Effector memory CD4-positive, alpha-beta T cell (primary cell): ENCODE measurements at regions not wholly inside any gene's neighbourhood (a gene's known extent, or its start where the extent isn't known, plus 50 kb on each side); places are given as distances from the start of the nearest gene placed in this dataset.
"Not testable (repeated sequence)": the region's sequence is repeated elsewhere in the genome, so short reads cannot be mapped to it uniquely, and the experiment has no call there.

Experiments
- DNase-seq, 3 donors: peaks; one replicate each; pipeline ENCODE4 v3.0.0-alpha.2; 2020
- H3K27ac ChIP-seq: 2 replicates; pipeline ENCODE4 v1.7.0; 2013; ENCODE audit warnings: mild to moderate bottlenecking, low read length, moderate library complexity; ENCODE audit not compliant: insufficient read depth, poor library complexity, severe bottlenecking
- H3K27me3 ChIP-seq: replicated peaks from 2 replicates; pipeline ENCODE4 v1.7.0; 2013; ENCODE audit warnings: mild to moderate bottlenecking, low read length; ENCODE audit not compliant: insufficient read depth, control insufficient read depth, poor library complexity, severe bottlenecking
- H3K36me3 ChIP-seq: 2 replicates; pipeline ENCODE4 v1.7.0; 2013; ENCODE audit warnings: mild to moderate bottlenecking, low read length, moderate library complexity; ENCODE audit not compliant: control insufficient read depth, insufficient read depth
- H3K4me1 ChIP-seq: 2 replicates; pipeline ENCODE4 v1.7.0; 2013; ENCODE audit warnings: low read length, mild to moderate bottlenecking; ENCODE audit not compliant: control insufficient read depth, insufficient read depth, poor library complexity, severe bottlenecking
- H3K4me3 ChIP-seq: 2 replicates; pipeline ENCODE4 v1.7.0; 2013; ENCODE audit warnings: low read length, low read depth, mild to moderate bottlenecking; ENCODE audit not compliant: insufficient read depth, poor library complexity, severe bottlenecking
- H3K9me3 ChIP-seq: 2 replicates; pipeline ENCODE4 v1.7.0; 2013; ENCODE audit warnings: mild to moderate bottlenecking, low read length, moderate library complexity; ENCODE audit not compliant: control insufficient read depth

GRCh38 chr1:228796945-228797344 is 61.7 kb downstream of the RHOU start:
- H3K27ac ChIP-seq, DNase-seq, H3K4me3 ChIP-seq, H3K27me3 ChIP-seq, H3K9me3 ChIP-seq, H3K36me3 ChIP-seq: not testable (repeated sequence)
- H3K4me1 ChIP-seq, result peaks cover 23% of the 10 kb centered on the region

GRCh38 chr1:228798035-228798434 is 62.8 kb downstream of the RHOU start:
- Histone ChIP-seq H3K27ac (no peak overlapping the region), H3K36me3 (no peaks in the 10 kb centered on the region), H3K4me1 (peaks cover 14% of the 10 kb centered on the region), H3K9me3 (no peaks in the 10 kb centered on the region), H3K4me3 (no peak overlapping the region), H3K27me3 (no peaks in the 10 kb centered on the region)
- no peak for DNase-seq

- no peaks in the 10 kb centered on the region for H3K36me3 ChIP-seq
- no peak for DNase-seq
- H3K27ac ChIP-seq, result no peak overlapping the region
- no peak overlapping the region for H3K4me3 ChIP-seq
- H3K9me3 ChIP-seq, result no peaks in the 10 kb centered on the region
- H3K27me3 ChIP-seq, result no peaks in the 10 kb centered on the region
- H3K4me1 ChIP-seq, result peaks cover 10% of the 10 kb centered on the region
Observed at GRCh38 chr1:228798548-228798947, 63.3 kb downstream of the RHOU start.

GRCh38 chr1:228799924-228800323 is 64.6 kb downstream of the RHOU start:
- Histone ChIP-seq H3K36me3 (no peaks in the 10 kb centered on the region), H3K4me3 (no peak overlapping the region), H3K9me3 (no peaks in the 10 kb centered on the region), H3K4me1 (peaks cover 7% of the 10 kb centered on the region), H3K27ac (no peak overlapping the region), H3K27me3 (no peaks in the 10 kb centered on the region)
- DNase-seq, result no peak

GRCh38 chr1:228801068-228801467 is 65.8 kb downstream of the RHOU start:
- no peak for DNase-seq
- no peaks in the 10 kb centered on the region for H3K27me3 ChIP-seq
- no peak overlapping the region for H3K4me3 ChIP-seq
- no peaks in the 10 kb centered on the region for H3K36me3 ChIP-seq
- H3K9me3 ChIP-seq, result no peaks in the 10 kb centered on the region
- no peak overlapping the region for H3K27ac ChIP-seq
- H3K4me1 ChIP-seq, result peaks cover 5% of the 10 kb centered on the region

- H3K27ac ChIP-seq, result no peak overlapping the region
- no peak for DNase-seq
- no peaks in the 10 kb centered on the region for H3K9me3 ChIP-seq
- H3K4me3 ChIP-seq, result no peak overlapping the region
- no peaks in the 10 kb centered on the region for H3K27me3 ChIP-seq
- no peaks in the 10 kb centered on the region for H3K36me3 ChIP-seq
- peaks cover 5% of the 10 kb centered on the region for H3K4me1 ChIP-seq
Observed at GRCh38 chr1:228802386-228803220, 67.3 kb downstream of the RHOU start.

- DNase-seq, result no peak
- Histone ChIP-seq H3K4me3 (no peak overlapping the region), H3K36me3 (no peaks in the 10 kb centered on the region), H3K9me3 (no peaks in the 10 kb centered on the region), H3K4me1 (peaks cover 5% of the 10 kb centered on the region), H3K27ac (no peak overlapping the region), H3K27me3 (no peaks in the 10 kb centered on the region)
Observed at GRCh38 chr1:228803421-228803820, 68.1 kb downstream of the RHOU start.

GRCh38 chr1:228804173-228804572 is 68.9 kb downstream of the RHOU start:
- H3K4me1 ChIP-seq, result peaks cover 5% of the 10 kb centered on the region

GRCh38 chr1:228804640-228805413 is 69.5 kb downstream of the RHOU start:
- no peaks in the 10 kb centered on the region for H3K36me3 ChIP-seq
- H3K9me3 ChIP-seq, result no peaks in the 10 kb centered on the region
- H3K4me1 ChIP-seq, result peaks cover 11% of the 10 kb centered on the region
- H3K27ac ChIP-seq, result no peak overlapping the region
- H3K4me3 ChIP-seq, result peak overlapping the region; percentile 30
- no peaks in the 10 kb centered on the region for H3K27me3 ChIP-seq
- no peak for DNase-seq

More at GRCh38 chr1:228804173-228804572, 68.9 kb downstream of the RHOU start:
- no peak overlapping the region for H3K27ac ChIP-seq
- no peaks in the 10 kb centered on the region for H3K9me3 ChIP-seq
- H3K27me3 ChIP-seq, result no peaks in the 10 kb centered on the region
- H3K36me3 ChIP-seq, result no peaks in the 10 kb centered on the region
- no peak for DNase-seq
- H3K4me3 ChIP-seq, result no peak overlapping the region
